HCT116 (cell line): ENCODE measurements at regions not wholly inside any gene's neighbourhood (a gene's known extent, or its start where the extent isn't known, plus 50 kb on each side); places are given as distances from the start of the nearest gene placed in this dataset.

Experiments used
- ATAC-seq: fragments of 200-7000 bp; cut with Tn5 transposase; 2 replicates; pipeline ENCODE4 v1.9.1; 2020; ENCODE audit warnings: mild to moderate bottlenecking, moderate library complexity
- BruUV-seq: library from RNA; stranded (reverse); fragments of 400-500 nt; replicated peaks from 2 replicates; lab custom pipeline; 2021; lab: Mats Ljungman, UMichigan
- CTCF ChIA-PET: fragments of 300-600 bp; sonication (Branson Sonifier 250); formaldehyde crosslinking; loops from one replicate; lab custom pipeline; 2021; ENCODE audit warnings: antibody characterized with exemption; lab: Charles Lee
- POLR2A ChIA-PET: fragments of 300-600, 350-600 bp; sonication (Branson Sonifier 250); formaldehyde crosslinking; loops from one replicate; lab custom pipeline; 2021; ENCODE audit warnings: antibody characterized with exemption; lab: Charles Lee
- RAD21 ChIA-PET, 2 experiments: fragments of 300-600 bp; sonication (Branson Sonifier 250); formaldehyde crosslinking; loops; one replicate each; lab custom pipeline; 2023; ENCODE audit warnings: low total read pairs in 2 of 2; ENCODE audit not compliant: uncharacterized antibody in 2 of 2, unreplicated experiment in 2 of 2, low non-redundant PET in 1 of 2; lab: Charles Lee
- DNase-seq: peaks from one replicate; pipeline ENCODE4 v3.0.0-alpha.2; 2010; ENCODE audit warnings: low read depth, low spot score
- H2AFZ ChIP-seq: fragments of 200-600 bp; shearing (Covaris generic), sonication (generic); 2 replicates; pipeline ENCODE4 v1.6.1; 2017; ENCODE audit warnings: low read depth, mixed run types, mixed read lengths, antibody characterized with exemption, low read length; ENCODE audit not compliant: poor library complexity, severe bottlenecking
- H3K27ac ChIP-seq: 2 replicates; pipeline ENCODE4 v1.5.1; 2012; ENCODE audit warnings: low read depth, low read length
- H3K27me3 ChIP-seq: fragments of 200-600 bp; sonication (generic); 2 replicates; pipeline ENCODE4 v1.6.1; 2016; ENCODE audit warnings: mixed run types, low read length, mixed read lengths; ENCODE audit not compliant: insufficient read depth
- H3K36me3 ChIP-seq, 2 experiments: fragments of 200-500 bp in 1 of 2; fragments of 200-600 bp in 1 of 2; sonication (Bioruptor generic) in 1 of 2; sonication (generic) in 1 of 2; 2 replicates each; pipeline versions ENCODE4 v1.5.1 to v1.6.1; 2014 to 2016; ENCODE audit warnings: low read length in 2 of 2, inconsistent platforms in 1 of 2, mixed read lengths in 1 of 2, mixed run types in 1 of 2; ENCODE audit not compliant: insufficient read depth in 2 of 2, control insufficient read depth in 1 of 2
- H3K4me1 ChIP-seq, 2 experiments: fragments of 200-600 bp in 1 of 2; sonication (generic) in 1 of 2; 2 replicates each; pipeline versions ENCODE4 v1.5.1 to v1.6.1; 2012 to 2017; ENCODE audit warnings: low read length in 2 of 2, inconsistent platforms in 1 of 2, mild to moderate bottlenecking in 1 of 2, mixed read lengths in 1 of 2, mixed run types in 1 of 2, moderate library complexity in 1 of 2; ENCODE audit not compliant: insufficient read depth in 2 of 2, control insufficient read depth in 1 of 2
- H3K4me2 ChIP-seq: fragments of 200-600 bp; sonication (generic); 2 replicates; pipeline ENCODE4 v1.6.1; 2017; ENCODE audit warnings: mixed run types, low read length, mixed read lengths
- H3K4me3 ChIP-seq, 2 experiments: fragments of 200-600 bp in 1 of 2; sonication (generic) in 1 of 2; replicated peaks in 1 of 2; 2 replicates each; pipeline ENCODE4 v1.5.1; 2011 to 2016; ENCODE audit warnings: low read length in 2 of 2, control low read depth in 1 of 2, low read depth in 1 of 2, mild to moderate bottlenecking in 1 of 2, mixed read lengths in 1 of 2, mixed run types in 1 of 2
- H3K79me2 ChIP-seq: fragments of 200-600 bp; sonication (generic); 2 replicates; pipeline ENCODE4 v1.6.1; 2017; ENCODE audit warnings: mild to moderate bottlenecking, mixed run types, low read length, moderate library complexity, mixed read lengths; ENCODE audit not compliant: insufficient read depth
- H3K9ac ChIP-seq: fragments of 200-600 bp; sonication (generic); 2 replicates; pipeline ENCODE4 v1.6.1; 2016; ENCODE audit warnings: low read length, mixed read lengths
- H3K9me2 ChIP-seq: fragments of 200-600 bp; sonication (generic), shearing (Covaris generic); 2 replicates; pipeline ENCODE4 v1.6.1; 2017; ENCODE audit warnings: mixed run types, mild to moderate bottlenecking, moderate library complexity; ENCODE audit not compliant: insufficient read depth
- H3K9me3 ChIP-seq, 2 experiments: fragments of 200-500 bp in 1 of 2; fragments of 200-600 bp in 1 of 2; sonication (Bioruptor generic) in 1 of 2; sonication (generic) in 1 of 2; 2 replicates each; pipeline ENCODE4 v1.6.1; 2014 to 2017; ENCODE audit warnings: low read length in 2 of 2, mixed read lengths in 2 of 2, inconsistent platforms in 1 of 2, low read depth in 1 of 2, mild to moderate bottlenecking in 1 of 2, mixed run types in 1 of 2, moderate library complexity in 1 of 2; ENCODE audit not compliant: control insufficient read depth in 1 of 2, insufficient read depth in 1 of 2
- H4K20me1 ChIP-seq: fragments of 200-600 bp; sonication (generic), shearing (Covaris generic); 2 replicates; pipeline ENCODE4 v1.6.1; 2017; ENCODE audit warnings: mixed run types, mild to moderate bottlenecking, moderate library complexity; ENCODE audit not compliant: insufficient read depth
- CEBPB ChIP-seq: IDR thresholded peaks from 2 replicates; pipeline ENCODE4 v1.6.1; 2012; ENCODE audit warnings: low read depth
- CTCF ChIP-seq, 3 experiments: fragments of 200-600 bp in 1 of 3; sonication (generic) in 1 of 3; IDR thresholded peaks in 2 of 3; conservative IDR thresholded peaks in 1 of 3; 2 replicates each; pipeline ENCODE4 v1.5.1; 2012 to 2017; ENCODE audit warnings: low read depth in 2 of 3, low read length in 2 of 3, antibody characterized with exemption in 1 of 3, borderline replicate concordance in 1 of 3, control low read depth in 1 of 3, mild to moderate bottlenecking in 1 of 3, mixed read lengths in 1 of 3, mixed run types in 1 of 3, moderate library complexity in 1 of 3; ENCODE audit not compliant: insufficient read depth in 1 of 3
- ELF1 ChIP-seq: IDR thresholded peaks from 2 replicates; pipeline ENCODE4 v1.6.1; 2012; ENCODE audit warnings: low read depth, borderline replicate concordance
- EZH2phosphoT487 ChIP-seq: fragments of 200-600 bp; IDR thresholded peaks from 2 replicates; pipeline ENCODE4 v1.6.1; 2018; ENCODE audit warnings: antibody characterized with exemption, borderline replicate concordance
- FOSL1 ChIP-seq: IDR thresholded peaks from 2 replicates; pipeline ENCODE4 v1.6.1; 2012; ENCODE audit warnings: low read depth
- JUND ChIP-seq: IDR thresholded peaks from 2 replicates; pipeline ENCODE4 v1.6.1; 2012
- MAX ChIP-seq: IDR thresholded peaks from 2 replicates; pipeline ENCODE4 v1.6.1; 2012
- POLR2A ChIP-seq: IDR thresholded peaks from 2 replicates; pipeline ENCODE4 v1.7.0; 2011; ENCODE audit warnings: borderline replicate concordance; ENCODE audit not compliant: insufficient read depth, insufficient read length; ENCODE audit errors: extremely low read depth
- POLR2AphosphoS5 ChIP-seq: IDR thresholded peaks from 2 replicates; pipeline ENCODE4 v1.6.1; 2011; ENCODE audit warnings: mild to moderate bottlenecking, low read depth, low read length, moderate library complexity
- SIN3A ChIP-seq: IDR thresholded peaks from 2 replicates; pipeline ENCODE4 v1.6.1; 2012; ENCODE audit warnings: low read depth
- SP1 ChIP-seq: IDR thresholded peaks from 2 replicates; pipeline ENCODE4 v1.6.1; 2012; ENCODE audit warnings: low read depth
- TCF7L2 ChIP-seq: IDR thresholded peaks from 2 replicates; pipeline ENCODE4 v1.7.0; 2011; ENCODE audit warnings: borderline replicate concordance, inconsistent platforms; ENCODE audit not compliant: insufficient read depth, insufficient read length; ENCODE audit errors: extremely low read depth
- ZBTB33 ChIP-seq: IDR thresholded peaks from 2 replicates; pipeline ENCODE4 v1.6.1; 2011; ENCODE audit warnings: mild to moderate bottlenecking, low read length, moderate library complexity; ENCODE audit not compliant: insufficient replicate concordance; ENCODE audit errors: extremely low read depth
- ZNF274 ChIP-seq: fragments of 200-500 bp; sonication (Bioruptor generic); IDR thresholded peaks from 2 replicates; pipeline ENCODE4 v1.6.1; 2014; ENCODE audit warnings: mild to moderate bottlenecking, low read depth, low read length, inconsistent platforms
- intact Hi-C: fragments of 100-400 bp; cut with micrococcal nuclease; formaldehyde crosslinking; loops from 2 replicates; pipeline ENCODE4 v1.10.0; 2022

- RAD21 ChIA-PET: no interaction called here
Measured at GRCh38 chr13:93145199-93145598, 81.4 kb upstream of the GPC6 start.

More at GRCh38 chr13:93145199-93145598, 81.4 kb upstream of the GPC6 start:
- Histone ChIP-seq H3K4me3 (no peak overlapping the region), H3K36me3 (no peaks in the 10 kb centered on the region), H3K9me2 (no peaks in the 10 kb centered on the region), H3K79me2 (no peaks in the 10 kb centered on the region), H2AFZ (no peak overlapping the region), H3K27me3 (no peaks in the 10 kb centered on the region), H3K27ac (no peak overlapping the region), H3K9ac (no peak overlapping the region), H3K4me2 (no peak overlapping the region), H3K4me1 (no peaks in the 10 kb centered on the region), H3K9me3 (peaks cover 11% of the 10 kb centered on the region in 2 experiments; a peak in 2 of 4 replicates), H4K20me1 (no peaks in the 10 kb centered on the region)
- DNase-seq: no peak
- BruUV-seq: no TSS peak
- POLR2A ChIA-PET: no interaction called here
- intact Hi-C loops: no loop called here
- CTCF ChIA-PET: no interaction called here
- no peak for ATAC-seq
- TF ChIP-seq ZNF274: no peak
- no peak for TF ChIP-seq ZBTB33
- TF ChIP-seq EZH2phosphoT487: no peak
- TF ChIP-seq SP1: no peak
- TF ChIP-seq ELF1: no peak
- TF ChIP-seq CEBPB: no peak
- TF ChIP-seq SIN3A: no peak
- no peak for TF ChIP-seq FOSL1
- no peak for TF ChIP-seq CTCF (IDR thresholded peaks at IDR 0.05 in 2 of 3, conservative IDR thresholded peaks at IDR 0.05 in 1 of 3; ENCODE audit: borderline replicate concordance in 1 of 3, insufficient read depth in 1 of 3, low read depth in 2 of 3, low read length in 2 of 3)
- no peak for TF ChIP-seq POLR2AphosphoS5
- no peak for TF ChIP-seq MAX
- TF ChIP-seq JUND: no peak
- TF ChIP-seq POLR2A: no peak
- no peak for TF ChIP-seq TCF7L2
